ENCODE measurements at regions not wholly inside any gene's neighbourhood (a gene's known extent, or its start where the extent isn't known, plus 50 kb on each side); places are given as distances from the start of the nearest gene placed in this dataset.

- Histone ChIP-seq H3K79me2 (ENCODE audit: low read depth) (no peaks in the 10 kb centered on the region), H2AFZ (no peak overlapping the region), H4K20me1 (ENCODE audit: insufficient read depth) (no peaks in the 10 kb centered on the region), H3K27ac (no peak overlapping the region), H3K9me2 (ENCODE audit: insufficient read depth) (no peaks in the 10 kb centered on the region), H3K4me3 (no peak overlapping the region), H3F3A (ENCODE audit: insufficient read depth, low read depth) (no peaks in the 10 kb centered on the region), H3K9me3 (ENCODE audit: insufficient read depth, low read depth) (no peaks in the 10 kb centered on the region), H3K4me1 (replicated peaks; ENCODE audit: insufficient read depth) (no peaks in the 10 kb centered on the region), H3K27me3 (ENCODE audit: insufficient read depth, low read depth) (no peaks in the 10 kb centered on the region), H3K4me2 (no peak overlapping the region), H3K36me3 (ENCODE audit: low read depth) (no peaks in the 10 kb centered on the region)
- POLR2A ChIA-PET (ENCODE audit: unreplicated experiment), result interaction anchor here (0.8 kb wide), 1 partner anchor 16 kb away, joined by 13 read pairs; no protein-coding TSS in a partner anchor
- TF ChIP-seq EZH2 (IDR thresholded peaks at IDR 0.05; ENCODE audit: low read depth) (no peak), CTCF (conservative IDR thresholded peaks at IDR 0.05) (no peak)
- intact Hi-C loops (cut with micrococcal nuclease; ENCODE audit: unreplicated experiment), result no loop called here
- no TSS peak for BruUV-seq (replicated peaks)
- CTCF ChIA-PET, result no interaction called here
- no peak for DNase-seq
These were observed 142.8 kb upstream of the STT3B start for GRCh38 chr3:31389939-31390338.

GRCh38 chr3:31390466-31390865 is 142.3 kb upstream of the STT3B start:
- no peak for DNase-seq
- BruUV-seq (replicated peaks), result no TSS peak
- POLR2A ChIA-PET (ENCODE audit: unreplicated experiment), result no interaction called here
- Histone ChIP-seq H2AFZ (no peak overlapping the region), H3K27ac (no peak overlapping the region), H3K4me2 (no peak overlapping the region), H3K4me1 (replicated peaks; ENCODE audit: insufficient read depth) (no peaks in the 10 kb centered on the region), H3K4me3 (no peak overlapping the region), H3K79me2 (ENCODE audit: low read depth) (no peaks in the 10 kb centered on the region), H4K20me1 (ENCODE audit: insufficient read depth) (no peaks in the 10 kb centered on the region), H3F3A (ENCODE audit: insufficient read depth, low read depth) (no peaks in the 10 kb centered on the region), H3K9me2 (ENCODE audit: insufficient read depth) (no peaks in the 10 kb centered on the region), H3K9me3 (ENCODE audit: insufficient read depth, low read depth) (no peaks in the 10 kb centered on the region), H3K27me3 (ENCODE audit: insufficient read depth, low read depth) (no peaks in the 10 kb centered on the region), H3K36me3 (ENCODE audit: low read depth) (no peaks in the 10 kb centered on the region)
- intact Hi-C loops (cut with micrococcal nuclease; ENCODE audit: unreplicated experiment), result no loop called here
- TF ChIP-seq EZH2 (IDR thresholded peaks at IDR 0.05; ENCODE audit: low read depth) (no peak), CTCF (conservative IDR thresholded peaks at IDR 0.05) (no peak)
- CTCF ChIA-PET, result no interaction called here

GRCh38 chr3:31391150-31391549 is 141.6 kb upstream of the STT3B start:
- Histone ChIP-seq H3K79me2 (ENCODE audit: low read depth) (no peaks in the 10 kb centered on the region), H3K4me3 (no peak overlapping the region), H3K27ac (no peak overlapping the region), H3F3A (ENCODE audit: insufficient read depth, low read depth) (no peaks in the 10 kb centered on the region), H3K4me1 (replicated peaks; ENCODE audit: insufficient read depth) (no peaks in the 10 kb centered on the region), H2AFZ (no peak overlapping the region), H4K20me1 (ENCODE audit: insufficient read depth) (no peaks in the 10 kb centered on the region), H3K9me2 (ENCODE audit: insufficient read depth) (no peaks in the 10 kb centered on the region), H3K27me3 (ENCODE audit: insufficient read depth, low read depth) (no peaks in the 10 kb centered on the region), H3K4me2 (no peak overlapping the region), H3K36me3 (ENCODE audit: low read depth) (no peaks in the 10 kb centered on the region), H3K9me3 (ENCODE audit: insufficient read depth, low read depth) (no peaks in the 10 kb centered on the region)
- DNase-seq, result no peak
- intact Hi-C loops (cut with micrococcal nuclease; ENCODE audit: unreplicated experiment), result no loop called here
- BruUV-seq (replicated peaks), result no TSS peak
- ChIA-PET CTCF (no interaction called here), POLR2A (ENCODE audit: unreplicated experiment) (no interaction called here)
- TF ChIP-seq EZH2 (IDR thresholded peaks at IDR 0.05; ENCODE audit: low read depth) (no peak), CTCF (conservative IDR thresholded peaks at IDR 0.05) (no peak)
